SU-DHL-6 (cell line): ENCODE measurements at regions not wholly inside any gene's neighbourhood (a gene's known extent, or its start where the extent isn't known, plus 50 kb on each side); places are given as distances from the start of the nearest gene placed in this dataset.

Experiments used
- EZH2phosphoT487 ChIP-seq: fragments of 200-600 bp; sonication (generic), shearing (Covaris generic); conservative IDR thresholded peaks from 2 replicates; pipeline ENCODE4 v1.6.1; 2018; ENCODE audit warnings: mild to moderate bottlenecking, antibody characterized with exemption, low read length, moderate library complexity, mixed read lengths
- TF ChIP-seq, protein P1 (sequence below): fragments of 200-600 bp; sonication (generic); IDR thresholded peaks from one replicate; pipeline ENCODE4 v1.5.1; 2017; ENCODE audit warnings: antibody characterized with exemption, mild to moderate bottlenecking, low read length, moderate library complexity; ENCODE audit not compliant: insufficient read depth, poor library complexity, severe bottlenecking

DNA sequence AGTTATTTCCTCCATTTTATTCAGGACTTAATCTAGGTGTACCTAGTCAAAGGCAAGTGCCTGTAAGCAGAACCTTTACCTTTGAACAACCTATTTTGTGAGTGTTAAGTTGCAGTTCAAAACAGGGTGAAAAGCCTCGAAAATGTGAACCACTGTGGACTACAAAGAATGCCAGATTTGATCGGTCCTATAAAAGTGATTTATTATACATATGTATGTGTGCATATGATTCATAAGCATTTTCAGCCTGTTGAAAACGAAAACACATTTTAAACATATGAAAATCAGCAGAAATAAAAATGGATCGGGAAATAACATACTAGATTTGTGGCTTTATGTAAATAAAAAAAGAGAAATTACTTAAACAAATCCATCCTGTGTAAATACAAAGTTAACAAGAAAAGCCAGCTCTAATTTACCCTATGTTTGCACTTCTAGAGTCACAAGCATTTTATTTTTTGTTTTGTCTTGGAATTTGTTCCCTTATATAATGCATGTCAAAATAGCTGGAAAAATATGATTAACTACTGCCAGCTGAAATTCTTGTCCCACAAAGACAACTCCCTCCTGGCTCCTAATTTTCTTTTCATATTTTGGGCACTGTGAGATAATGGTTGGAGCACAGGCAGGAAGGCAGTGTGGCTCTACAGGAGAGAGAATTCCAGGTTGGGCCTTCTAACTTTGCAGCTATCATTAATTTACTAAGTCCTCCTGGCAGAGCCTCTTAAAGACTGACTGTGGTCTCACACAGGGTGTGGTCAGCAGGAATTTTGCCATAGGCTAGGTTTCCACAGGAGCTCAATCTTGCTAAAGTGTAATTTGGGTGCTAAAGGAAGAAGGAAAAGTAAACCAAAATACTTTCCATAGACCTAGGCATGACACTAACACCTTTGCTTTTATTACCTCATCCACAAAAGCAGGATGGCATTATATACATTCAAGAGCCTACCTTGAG is 70.2 kb upstream of the CDC42BPA start:
- TF ChIP-seq, protein P1, sequence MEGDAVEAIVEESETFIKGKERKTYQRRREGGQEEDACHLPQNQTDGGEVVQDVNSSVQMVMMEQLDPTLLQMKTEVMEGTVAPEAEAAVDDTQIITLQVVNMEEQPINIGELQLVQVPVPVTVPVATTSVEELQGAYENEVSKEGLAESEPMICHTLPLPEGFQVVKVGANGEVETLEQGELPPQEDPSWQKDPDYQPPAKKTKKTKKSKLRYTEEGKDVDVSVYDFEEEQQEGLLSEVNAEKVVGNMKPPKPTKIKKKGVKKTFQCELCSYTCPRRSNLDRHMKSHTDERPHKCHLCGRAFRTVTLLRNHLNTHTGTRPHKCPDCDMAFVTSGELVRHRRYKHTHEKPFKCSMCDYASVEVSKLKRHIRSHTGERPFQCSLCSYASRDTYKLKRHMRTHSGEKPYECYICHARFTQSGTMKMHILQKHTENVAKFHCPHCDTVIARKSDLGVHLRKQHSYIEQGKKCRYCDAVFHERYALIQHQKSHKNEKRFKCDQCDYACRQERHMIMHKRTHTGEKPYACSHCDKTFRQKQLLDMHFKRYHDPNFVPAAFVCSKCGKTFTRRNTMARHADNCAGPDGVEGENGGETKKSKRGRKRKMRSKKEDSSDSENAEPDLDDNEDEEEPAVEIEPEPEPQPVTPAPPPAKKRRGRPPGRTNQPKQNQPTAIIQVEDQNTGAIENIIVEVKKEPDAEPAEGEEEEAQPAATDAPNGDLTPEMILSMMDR: no peak
- no peak for TF ChIP-seq EZH2phosphoT487
